Right hindlimb (tissue), 1 donor: ENCODE measurements at regions not wholly inside any gene's neighbourhood (a gene's known extent, or its start where the extent isn't known, plus 50 kb on each side); places are given as distances from the start of the nearest gene placed in this dataset.
"Not testable (repeated sequence)": the region's sequence is repeated elsewhere in the genome, so short reads cannot be mapped to it uniquely, and the experiment has no call there.

Source experiments
- DNase-seq: peaks from one replicate; pipeline ENCODE4 v3.0.0-alpha.2; 2018

GRCh38 chr5:53373451-53374158 lies 106.8 kb upstream of the FST start:
- no peak for DNase-seq

DNA sequence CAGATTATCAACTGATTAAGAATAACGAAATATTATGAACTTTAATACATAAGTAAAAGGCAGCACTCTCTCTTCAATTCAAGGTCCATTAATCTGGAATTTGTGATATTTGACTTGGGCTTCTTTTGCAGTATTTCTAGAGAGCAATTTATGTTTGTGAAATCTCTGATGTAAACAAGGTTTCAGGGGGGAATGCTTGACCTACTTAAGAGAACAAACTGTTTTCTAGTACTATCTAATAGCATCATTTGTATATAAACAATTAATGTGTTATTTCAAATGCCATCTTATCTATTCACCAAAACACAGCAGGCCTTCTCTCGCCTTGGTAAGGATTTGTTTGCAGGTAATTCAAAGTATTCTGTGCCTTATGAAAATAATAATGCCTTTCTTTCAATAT lies 103.6 kb upstream of the FST start:
- no peak for DNase-seq

- no peak for DNase-seq
Observed at GRCh38 chr5:53378190-53378589, 102.2 kb upstream of the FST start.

DNA sequence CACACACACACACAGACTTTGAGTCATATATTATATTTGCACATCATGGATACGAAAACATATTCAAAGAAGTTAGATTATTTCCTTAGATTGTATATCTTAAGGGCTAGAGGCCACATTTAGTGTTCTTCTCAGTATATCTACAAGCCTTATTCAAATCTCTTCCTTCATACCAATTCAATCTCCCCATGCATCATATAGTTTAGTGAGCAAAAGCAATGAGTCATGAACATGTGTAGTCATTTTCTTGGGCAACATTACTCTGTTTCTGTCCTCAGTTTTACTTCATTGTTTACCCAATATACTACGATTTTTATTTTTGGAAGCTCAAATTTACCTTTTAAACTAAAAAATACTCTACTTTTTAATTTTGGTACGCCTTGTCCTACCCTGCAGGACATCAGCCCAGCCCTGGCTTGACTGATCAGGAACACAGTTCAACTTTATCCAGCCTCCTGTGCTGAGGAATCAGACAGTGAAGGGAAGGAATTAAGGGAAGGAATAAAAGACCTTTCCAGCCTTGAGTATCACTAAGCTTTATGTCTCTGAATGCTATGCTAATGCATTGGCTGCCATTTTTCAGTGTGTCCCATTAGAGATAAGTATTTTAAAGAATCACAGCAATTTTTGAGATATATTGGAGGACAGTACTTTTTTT lies 101.7 kb upstream of the FST start:
- no peak for DNase-seq

DNA sequence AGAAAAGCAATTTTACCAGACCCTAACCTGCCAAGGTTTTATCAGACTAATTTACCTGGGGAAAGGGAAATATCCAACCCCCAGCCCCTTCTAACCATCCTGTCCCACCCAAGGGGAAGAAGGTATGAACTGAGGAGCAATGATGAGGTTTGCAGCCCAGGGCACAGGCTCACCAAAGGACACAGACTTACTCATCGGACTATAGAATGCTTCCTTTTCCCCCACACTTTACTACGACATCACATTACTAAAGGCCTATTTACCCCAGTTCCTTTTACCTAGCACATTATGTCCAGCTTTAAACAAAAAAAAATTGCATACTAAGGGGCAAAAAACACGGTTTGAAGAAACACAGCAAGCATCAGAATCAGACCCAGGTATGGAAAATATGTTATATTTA lies 94.1 kb upstream of the FST start:
- DNase-seq, result no peak

GRCh38 chr5:53389093-53389492 lies 91.3 kb upstream of the FST start:
- DNase-seq, result no peak

DNA sequence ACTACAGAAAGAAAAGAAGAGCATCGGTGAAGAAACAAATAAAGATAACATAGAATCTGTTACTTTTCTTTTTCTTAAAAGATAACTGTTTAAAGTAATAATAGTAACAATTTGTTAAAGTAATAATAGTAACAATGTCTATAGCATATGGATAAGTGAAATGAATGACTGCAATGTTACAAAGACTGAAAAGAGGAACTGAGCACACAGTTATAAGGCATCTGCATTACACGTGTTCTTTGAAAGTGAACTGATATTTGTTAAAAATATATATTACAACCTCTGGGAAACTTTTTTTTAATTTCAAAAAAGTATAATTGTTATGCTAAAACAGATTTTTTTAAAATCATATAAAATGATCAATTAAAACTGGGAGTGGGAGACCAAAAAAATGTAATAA lies 88.4 kb upstream of the FST start:
- DNase-seq, result no peak

DNA sequence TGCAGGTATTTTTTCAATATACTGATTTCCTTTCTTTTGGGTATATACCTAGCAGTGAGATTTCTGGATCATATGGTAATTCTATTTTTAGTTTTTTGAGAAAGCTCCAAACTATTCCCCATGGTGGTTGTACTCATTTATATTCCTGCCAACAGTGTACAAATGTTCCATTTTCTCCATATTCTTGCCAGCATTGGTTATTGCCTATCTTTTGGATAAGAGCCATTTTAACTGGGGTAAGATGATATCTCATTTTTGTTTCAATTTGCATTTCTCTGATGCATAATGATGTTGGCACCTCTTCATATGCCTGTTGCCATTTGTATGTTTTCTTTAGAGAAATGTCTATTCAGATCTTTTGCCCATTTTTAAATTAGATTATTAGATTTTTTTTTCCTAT lies 85.6 kb upstream of the FST start:
- no peak for DNase-seq

DNA sequence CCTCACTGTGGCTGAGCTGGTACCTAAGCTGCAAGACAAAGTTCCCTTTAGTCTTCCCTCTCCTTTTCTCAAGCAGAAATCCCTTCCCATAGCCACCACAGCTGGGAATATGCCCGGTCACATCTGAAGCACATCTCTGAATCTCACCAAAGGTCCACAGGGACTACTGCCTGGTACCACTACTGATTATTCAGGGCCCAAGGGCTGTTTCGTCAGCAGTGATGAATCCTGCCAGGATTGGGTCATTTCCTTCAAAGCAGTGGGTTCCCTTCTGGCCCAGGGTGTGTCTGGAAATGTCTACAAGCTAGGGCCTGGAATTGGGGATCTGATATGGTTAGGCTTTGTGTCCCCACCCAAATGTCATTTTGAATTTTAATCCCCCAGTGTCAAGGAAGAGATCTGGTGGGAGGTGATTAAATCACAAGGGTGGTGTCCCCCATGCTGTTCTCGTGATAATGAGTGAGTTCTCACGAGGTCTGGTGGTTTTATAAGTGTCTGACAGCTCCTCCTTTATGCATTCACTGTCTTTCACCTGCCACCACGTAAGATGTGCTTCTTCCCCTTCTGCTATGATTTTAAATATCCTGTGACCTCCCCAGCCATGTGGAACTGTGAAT lies 83.2 kb upstream of the FST start:
- DNase-seq, result no peak

- no peak for DNase-seq
Observed at GRCh38 chr5:53397845-53398244, 82.6 kb upstream of the FST start.

- DNase-seq, result no peak
Observed at GRCh38 chr5:53399926-53400697, 80.3 kb upstream of the FST start.

- DNase-seq, result no peak
Observed at GRCh38 chr5:53403291-53403690, 77.1 kb upstream of the FST start.

DNA sequence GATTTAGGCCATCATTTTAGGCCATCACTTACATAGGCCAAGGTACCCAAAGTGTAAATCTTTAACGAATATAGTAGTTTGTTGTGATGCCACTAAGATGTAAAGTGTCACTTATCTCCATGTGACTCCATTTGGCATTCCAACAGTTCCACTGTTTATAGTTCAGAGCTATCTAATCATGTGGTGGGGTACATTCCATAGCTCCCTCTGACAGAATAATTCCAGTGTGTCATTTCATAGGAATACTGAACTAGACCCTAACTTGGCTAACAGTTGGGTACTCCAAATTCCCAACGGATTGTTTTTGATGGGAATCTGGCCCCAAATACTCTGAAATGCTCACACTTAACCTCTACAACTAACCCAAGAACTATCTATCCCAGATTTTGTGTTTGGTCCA lies 76.7 kb upstream of the FST start:
- no peak for DNase-seq

DNA sequence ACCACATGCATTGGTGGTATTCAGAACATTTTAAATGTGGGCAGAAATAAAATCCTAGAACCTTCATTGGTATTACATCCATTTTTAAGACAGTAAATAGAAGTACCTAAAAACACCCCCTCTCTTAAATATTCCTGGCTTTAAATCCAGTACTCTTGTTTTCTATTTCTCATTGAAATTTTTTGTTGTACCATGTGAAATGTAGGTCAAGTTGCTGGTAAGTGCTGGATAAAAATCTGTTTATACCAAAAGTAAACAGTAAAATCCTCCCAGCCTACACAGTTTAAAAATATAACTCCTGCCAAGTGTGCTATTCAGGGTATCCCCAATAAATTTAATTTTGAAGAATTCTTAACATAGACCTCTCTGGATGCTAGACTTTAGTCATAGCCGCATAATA lies 75.0 kb upstream of the FST start:
- no peak for DNase-seq

- no peak for DNase-seq
Observed at GRCh38 chr5:53406630-53407316, 73.7 kb upstream of the FST start.

- no peak for DNase-seq
Observed at GRCh38 chr5:53407373-53407772, 73.1 kb upstream of the FST start.

GRCh38 chr5:53411388-53411787 lies 69.0 kb upstream of the FST start:
- DNase-seq, result no peak

GRCh38 chr5:53412499-53412898 lies 67.9 kb upstream of the FST start:
- not testable (repeated sequence) for DNase-seq

- DNase-seq, result no peak
Observed at GRCh38 chr5:53416144-53416738, 64.2 kb upstream of the FST start.

- DNase-seq, result no peak
Observed at GRCh38 chr5:53418409-53418808, 62.0 kb upstream of the FST start.

GRCh38 chr5:53418826-53419658 lies 61.4 kb upstream of the FST start:
- no peak for DNase-seq

DNA sequence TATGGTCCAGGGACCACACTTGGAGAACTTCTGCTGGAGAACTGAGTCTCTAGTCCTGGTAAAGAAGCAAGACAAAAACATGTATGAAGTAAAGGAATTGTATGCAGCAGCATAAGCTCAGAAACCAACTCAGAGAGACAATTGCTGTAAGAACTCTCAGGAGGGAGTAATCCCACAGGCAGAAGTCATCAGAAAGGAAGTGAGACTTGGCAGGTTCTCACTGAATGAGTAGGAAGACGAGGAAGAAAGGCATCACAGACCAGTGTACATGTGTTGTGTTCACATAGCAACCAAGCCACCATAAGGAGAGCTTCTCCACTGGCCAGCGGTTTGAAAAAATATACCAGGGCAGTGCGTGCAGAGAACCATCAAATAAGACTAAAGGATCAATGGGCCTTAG lies 57.9 kb upstream of the FST start:
- no peak for DNase-seq
